HG03039 (cell line): ENCODE measurements at regions not wholly inside any gene's neighbourhood (a gene's known extent, or its start where the extent isn't known, plus 50 kb on each side); places are given as distances from the start of the nearest gene placed in this dataset.

Experiments
- ATAC-seq: cut with Tn5 transposase; IDR thresholded peaks from one replicate; pipeline ENCODE4 v1.9.1; 2021; ENCODE audit warnings: mild to moderate bottlenecking, moderate library complexity; ENCODE audit not compliant: unreplicated experiment

- no peak for ATAC-seq
These were observed 53.4 kb downstream of the RPLP1 start for GRCh38 chr15:69505956-69506556.

GRCh38 chr15:69508659-69509058, 56.0 kb downstream of the RPLP1 start:
- no peak for ATAC-seq

- no peak for ATAC-seq
These were observed 56.5 kb downstream of the RPLP1 start for GRCh38 chr15:69509131-69509530.

GRCh38 chr15:69510556-69510955, 57.9 kb downstream of the RPLP1 start:
- ATAC-seq = no peak

- ATAC-seq = no peak
These were observed 58.4 kb downstream of the RPLP1 start for GRCh38 chr15:69511015-69511414.

- ATAC-seq = no peak
These were observed 59.2 kb downstream of the RPLP1 start for GRCh38 chr15:69511716-69512340.

- ATAC-seq = no peak
These were observed 60.9 kb downstream of the RPLP1 start for GRCh38 chr15:69513450-69513960.

- ATAC-seq = no peak
These were observed 61.4 kb downstream of the RPLP1 start for GRCh38 chr15:69513986-69514385.

- ATAC-seq = no peak
These were observed 62.9 kb downstream of the RPLP1 start for GRCh38 chr15:69515508-69515907.

- ATAC-seq = no peak
These were observed 63.3 kb downstream of the RPLP1 start for GRCh38 chr15:69515926-69516325.

- no peak for ATAC-seq
These were observed 64.4 kb downstream of the RPLP1 start for GRCh38 chr15:69517052-69517451.

GRCh38 chr15:69518806-69519205, 66.2 kb downstream of the RPLP1 start:
- ATAC-seq = no peak

- no peak for ATAC-seq
These were observed 67.4 kb downstream of the RPLP1 start for GRCh38 chr15:69520067-69520466.

- ATAC-seq = no peak
These were observed 69.7 kb downstream of the RPLP1 start for GRCh38 chr15:69522361-69522760.

GRCh38 chr15:69523010-69524001, 70.7 kb downstream of the RPLP1 start:
- ATAC-seq = no peak

- no peak for ATAC-seq
These were observed 71.7 kb downstream of the RPLP1 start for GRCh38 chr15:69524296-69524695.

- no peak for ATAC-seq
These were observed 72.2 kb downstream of the RPLP1 start for GRCh38 chr15:69524814-69525213.

GRCh38 chr15:69525543-69525942, 72.9 kb downstream of the RPLP1 start:
- no peak for ATAC-seq

GRCh38 chr15:69526081-69527061, 73.8 kb downstream of the RPLP1 start:
- no peak for ATAC-seq

GRCh38 chr15:69529141-69529540, 76.5 kb downstream of the RPLP1 start:
- no peak for ATAC-seq
